GM21576 (cell line): ENCODE measurements at regions not wholly inside any gene's neighbourhood (a gene's known extent, or its start where the extent isn't known, plus 50 kb on each side); places are given as distances from the start of the nearest gene placed in this dataset.

Experiments
- ATAC-seq: cut with Tn5 transposase; IDR thresholded peaks from one replicate; pipeline ENCODE4 v1.9.1; 2021; ENCODE audit warnings: mild to moderate bottlenecking, moderate library complexity; ENCODE audit not compliant: unreplicated experiment

GRCh38 chr5:18811661-18812060 is 1176.3 kb downstream of the CDH18 start:
- no peak for ATAC-seq

- ATAC-seq: no peak
These were observed 1159.6 kb downstream of the CDH18 start for GRCh38 chr5:18828351-18828750.

- ATAC-seq: no peak
These were observed 1158.5 kb downstream of the CDH18 start for GRCh38 chr5:18829539-18829938.

DNA sequence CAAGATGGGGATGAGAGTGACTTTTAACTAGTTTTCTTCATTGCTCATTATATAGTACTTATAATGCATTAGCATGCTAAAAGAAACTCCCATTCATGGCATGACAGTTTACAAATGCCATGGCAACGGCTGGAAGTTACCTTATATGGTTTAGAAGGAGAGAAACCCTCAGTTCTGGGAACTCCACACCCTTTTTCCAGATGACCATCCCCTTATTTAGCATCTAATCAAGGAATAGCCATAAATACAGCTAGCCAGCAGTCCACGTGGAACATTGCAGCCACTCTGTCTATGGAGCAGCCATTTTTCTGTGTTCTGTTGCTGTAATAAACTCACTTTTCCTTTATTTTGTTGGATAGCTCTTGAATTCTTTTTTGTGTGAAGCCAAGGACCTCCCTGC is 1137.8 kb downstream of the CDH18 start:
- ATAC-seq: no peak

- ATAC-seq: no peak
These were observed 1115.0 kb downstream of the CDH18 start for GRCh38 chr5:18872978-18873377.

- ATAC-seq: no peak
These were observed 1111.4 kb downstream of the CDH18 start for GRCh38 chr5:18876565-18876964.

DNA sequence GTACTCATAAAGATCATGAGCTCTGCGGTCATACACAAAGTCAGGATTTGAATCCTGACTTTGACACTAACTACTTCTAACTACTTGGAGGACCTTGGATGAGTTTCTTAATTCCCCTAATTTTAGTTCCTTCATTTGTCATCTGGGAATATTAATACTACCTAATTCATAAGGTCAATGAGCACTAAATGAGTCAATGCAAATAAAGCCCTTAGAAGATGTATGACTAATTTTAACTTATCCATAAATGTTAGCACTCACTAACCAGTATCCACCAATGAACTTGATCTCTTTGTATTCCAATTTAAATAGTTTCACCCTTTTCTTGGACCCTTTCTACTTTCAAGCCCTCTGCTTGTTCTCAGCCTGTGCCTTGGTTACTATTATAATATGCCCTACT is 1106.4 kb downstream of the CDH18 start:
- ATAC-seq: no peak

DNA sequence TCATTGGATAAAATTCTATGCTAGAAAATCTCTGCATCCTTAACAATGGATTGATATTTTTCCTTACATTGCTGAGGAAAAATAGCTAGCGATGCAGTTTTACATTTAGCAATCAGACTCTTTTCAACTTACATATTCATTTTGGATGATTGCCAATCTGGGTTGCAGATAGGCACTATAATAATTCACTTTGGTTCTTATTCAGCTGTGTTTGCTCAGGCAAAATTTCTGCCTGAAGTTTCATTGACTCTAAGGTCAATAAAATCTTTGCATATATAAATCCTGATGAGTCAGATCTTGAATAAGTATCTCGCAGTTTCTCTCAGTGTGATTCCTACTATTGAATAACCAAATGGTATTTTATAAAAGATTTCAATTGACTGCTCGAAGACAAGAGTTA is 1105.8 kb downstream of the CDH18 start:
- ATAC-seq: no peak

DNA sequence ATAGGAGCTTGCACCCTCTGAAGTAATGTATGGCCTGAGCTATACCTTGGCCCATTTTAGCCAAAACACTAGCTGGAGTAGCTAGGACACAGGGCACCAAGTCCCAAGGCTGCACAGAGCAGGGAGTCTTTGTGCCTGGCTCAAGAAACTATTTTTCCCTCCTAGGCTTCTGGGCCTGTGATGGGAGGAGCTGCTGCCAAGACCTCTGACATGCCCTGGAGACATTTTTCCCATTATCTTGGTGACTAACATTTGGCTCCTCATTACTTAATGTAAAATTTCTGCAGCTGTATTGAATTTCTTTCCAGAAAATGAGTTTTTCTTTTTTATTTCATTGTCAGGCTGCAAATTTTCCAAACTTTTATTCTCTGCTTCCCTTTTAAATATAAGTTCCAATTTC is 1099.2 kb downstream of the CDH18 start:
- no peak for ATAC-seq

- ATAC-seq: no peak
These were observed 1087.4 kb downstream of the CDH18 start for GRCh38 chr5:18900644-18901043.

DNA sequence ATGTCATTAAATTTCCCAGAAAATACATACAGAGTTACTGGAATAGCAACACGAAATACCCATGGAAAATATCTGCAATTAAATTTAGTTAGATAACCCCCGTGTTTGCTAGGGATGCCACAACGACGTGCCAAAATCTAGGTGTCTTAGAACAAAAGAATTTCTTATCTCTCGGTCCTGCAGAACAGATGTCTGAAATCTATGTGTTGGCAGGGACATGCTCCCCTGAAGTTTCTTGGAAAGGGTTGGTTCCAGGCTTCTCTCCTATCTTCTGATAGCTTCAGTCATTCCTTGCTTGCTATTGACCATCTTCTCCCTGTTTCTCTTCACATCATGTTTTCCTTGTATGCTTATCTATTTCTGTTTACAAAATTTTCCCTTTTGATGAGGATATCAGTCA is 1067.0 kb downstream of the CDH18 start:
- no peak for ATAC-seq

- ATAC-seq: no peak
These were observed 1055.9 kb downstream of the CDH18 start for GRCh38 chr5:18932081-18932480.

GRCh38 chr5:18944771-18945170 is 1043.2 kb downstream of the CDH18 start:
- no peak for ATAC-seq

GRCh38 chr5:18954239-18954638 is 1033.8 kb downstream of the CDH18 start:
- no peak for ATAC-seq

DNA sequence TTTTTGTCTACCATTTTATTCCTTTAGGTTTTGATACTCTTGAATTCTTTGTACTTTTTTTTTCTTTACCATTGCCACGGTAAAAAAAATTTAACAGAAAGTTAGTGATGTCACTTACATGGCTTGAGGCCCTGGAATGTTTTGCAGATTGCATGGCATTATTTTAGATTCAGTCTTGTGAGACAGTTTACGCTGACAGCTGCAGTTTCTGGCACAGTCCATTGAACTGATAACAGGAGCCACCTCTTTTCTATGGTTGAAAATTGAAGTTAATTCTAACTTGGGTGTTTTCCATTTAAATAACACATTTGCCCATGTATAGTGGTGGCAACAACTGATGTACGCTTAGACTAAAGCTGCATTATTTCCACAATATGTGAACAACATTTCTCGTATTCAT is 1028.5 kb downstream of the CDH18 start:
- no peak for ATAC-seq

DNA sequence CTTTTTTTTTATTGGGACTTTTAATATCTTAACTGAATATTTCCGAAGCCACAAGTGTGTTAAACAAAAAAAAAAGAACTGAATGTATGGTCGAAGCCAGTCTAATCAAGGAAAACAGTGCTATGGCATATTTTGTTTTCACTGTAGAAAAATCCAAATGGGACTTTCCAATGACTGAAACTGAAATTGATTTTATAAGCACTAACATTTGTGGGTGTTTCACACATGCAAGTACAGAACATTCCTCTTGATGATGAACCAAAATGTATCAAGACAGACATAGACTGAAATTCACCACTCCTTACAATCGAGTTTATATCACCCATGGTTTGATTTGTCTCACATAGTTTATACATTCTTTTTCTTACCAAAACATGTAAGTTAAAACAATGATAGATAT is 1026.8 kb downstream of the CDH18 start:
- no peak for ATAC-seq

GRCh38 chr5:18965893-18966292 is 1022.1 kb downstream of the CDH18 start:
- ATAC-seq: no peak

GRCh38 chr5:18967637-18968036 is 1020.4 kb downstream of the CDH18 start:
- no peak for ATAC-seq

DNA sequence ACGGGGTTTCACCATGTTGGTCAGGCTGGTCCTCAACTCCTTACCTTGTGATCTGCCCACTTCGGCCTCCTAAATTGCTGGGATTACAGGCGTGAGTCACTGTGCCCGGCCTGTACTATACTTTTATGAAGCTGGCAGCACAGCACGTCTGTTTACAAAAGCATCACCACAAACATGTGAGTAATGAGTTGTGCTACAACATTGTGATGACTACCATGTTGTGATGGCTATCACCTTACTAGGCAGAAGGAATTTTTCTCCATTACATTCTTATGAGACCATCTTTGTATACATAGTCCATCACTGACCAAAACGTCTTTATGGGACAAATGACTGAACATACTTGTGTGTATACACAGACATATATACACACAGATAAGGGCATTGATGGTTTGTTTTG is 1019.0 kb downstream of the CDH18 start:
- ATAC-seq: no peak

GRCh38 chr5:18970000-18970399 is 1018.0 kb downstream of the CDH18 start:
- ATAC-seq: no peak

DNA sequence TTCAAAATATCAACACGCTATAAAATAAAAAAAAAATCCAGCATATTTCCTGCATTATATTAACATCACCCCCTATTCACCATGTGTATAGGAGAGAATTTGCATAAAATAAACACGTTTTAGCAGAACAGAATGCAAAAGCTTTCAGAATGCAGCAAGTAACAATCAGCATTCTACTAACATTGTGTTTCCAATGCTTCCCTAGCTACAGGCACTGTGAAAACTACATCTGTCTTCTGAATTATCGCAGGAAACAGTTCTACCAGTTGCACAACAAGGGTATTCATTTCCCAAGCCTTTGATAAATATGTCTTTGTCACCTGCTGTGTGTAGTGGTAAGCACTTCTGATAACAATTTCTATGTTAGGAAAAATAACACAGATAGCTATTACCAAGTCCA is 1015.8 kb downstream of the CDH18 start:
- no peak for ATAC-seq

GRCh38 chr5:18975624-18976023 is 1012.4 kb downstream of the CDH18 start:
- ATAC-seq: no peak

DNA sequence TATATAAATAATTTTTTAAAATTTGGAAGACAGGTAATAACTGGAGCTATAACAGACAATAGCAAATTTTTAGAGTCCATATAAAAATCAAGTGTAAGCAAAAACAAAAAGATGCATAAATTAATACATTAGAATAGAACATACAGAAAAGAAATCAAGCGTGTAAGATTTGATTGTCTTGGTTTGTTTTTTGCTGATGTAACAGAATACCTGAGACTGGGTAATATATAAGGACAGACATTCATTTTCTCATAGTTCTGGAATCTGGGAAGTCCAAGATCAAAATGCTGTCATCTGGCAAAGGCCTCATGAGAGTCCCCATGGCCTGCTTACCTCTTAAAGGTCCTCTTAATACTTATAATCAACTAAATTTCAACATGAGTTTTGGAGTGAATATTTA is 1010.1 kb downstream of the CDH18 start:
- ATAC-seq: no peak

DNA sequence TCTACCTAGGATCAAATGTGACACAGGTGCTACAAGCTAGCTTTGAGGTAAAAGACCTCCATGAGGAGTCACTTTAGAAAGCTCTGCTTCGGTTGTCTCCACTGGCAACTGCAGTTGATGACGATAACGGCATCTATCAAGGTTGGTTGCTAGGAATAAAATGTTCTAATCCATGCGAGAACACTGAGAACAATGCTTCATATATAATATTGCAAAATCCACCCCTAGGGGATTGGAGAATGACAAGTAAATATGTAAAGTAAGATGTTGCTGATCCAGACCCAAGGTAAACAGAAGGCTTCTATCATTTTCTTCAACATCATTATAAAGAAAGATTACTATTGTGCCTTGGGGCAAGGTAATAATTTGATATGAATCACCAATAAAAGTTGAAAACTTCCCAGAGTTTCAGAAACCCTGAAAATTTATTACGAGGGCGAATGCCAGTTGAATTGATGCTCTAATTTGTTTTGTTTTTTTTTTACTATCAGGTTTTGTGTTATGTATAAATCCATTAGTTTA is 1003.4 kb downstream of the CDH18 start:
- ATAC-seq: no peak
